NCI-H1930 (cell line): ENCODE measurements at regions not wholly inside any gene's neighbourhood (a gene's known extent, or its start where the extent isn't known, plus 50 kb on each side); places are given as distances from the start of the nearest gene placed in this dataset.
"Not testable (repeated sequence)": the region's sequence is repeated elsewhere in the genome, so short reads cannot be mapped to it uniquely, and the experiment has no call there.

ENCODE experiments used
- DNase-seq, 2 experiments: peaks; one replicate each; lab custom pipeline; 2025; lab: John Stamatoyannopoulos, UW

GRCh38 chr12:47410383-47410782 lies 295.4 kb downstream of the RPAP3 start:
- no peak for DNase-seq

GRCh38 chr12:47409310-47409987 lies 296.4 kb downstream of the RPAP3 start:
- DNase-seq = no peak

DNA sequence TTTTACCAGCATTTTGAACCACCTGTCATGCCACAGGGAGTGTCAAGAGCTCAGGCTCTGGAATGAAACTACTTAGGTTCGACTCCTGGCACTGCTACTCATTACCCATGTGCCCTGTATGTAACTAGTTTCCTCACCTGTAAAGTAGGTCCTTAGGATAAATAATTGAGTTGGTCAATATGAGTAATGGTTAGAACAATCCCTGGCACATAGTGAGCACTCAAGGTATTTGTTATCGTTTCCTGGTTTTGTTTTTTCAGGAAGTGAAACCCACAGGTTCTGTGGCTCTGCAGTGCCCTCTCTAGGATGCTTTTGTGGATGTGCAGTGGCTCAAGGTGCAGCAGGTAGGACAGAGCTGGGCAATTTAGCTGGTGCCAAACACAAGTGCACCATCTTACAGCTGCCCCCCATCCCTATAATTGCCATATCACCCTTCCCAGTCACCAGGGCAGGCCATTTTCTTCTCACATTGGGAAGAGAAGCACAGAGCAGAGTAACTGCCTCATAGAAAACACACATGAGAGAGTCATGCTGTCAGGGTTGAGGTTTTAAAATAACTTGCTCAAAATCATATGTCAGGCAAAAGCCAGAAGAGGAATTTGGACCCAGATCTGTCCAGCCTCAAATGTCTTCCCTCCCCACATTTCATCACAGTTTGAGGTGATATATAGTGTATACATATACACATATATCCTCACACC lies 297.5 kb downstream of the RPAP3 start:
- peak; percentile 50 to 62 for DNase-seq

GRCh38 chr12:47407463-47408129 lies 298.2 kb downstream of the RPAP3 start:
- no peak for DNase-seq

DNA sequence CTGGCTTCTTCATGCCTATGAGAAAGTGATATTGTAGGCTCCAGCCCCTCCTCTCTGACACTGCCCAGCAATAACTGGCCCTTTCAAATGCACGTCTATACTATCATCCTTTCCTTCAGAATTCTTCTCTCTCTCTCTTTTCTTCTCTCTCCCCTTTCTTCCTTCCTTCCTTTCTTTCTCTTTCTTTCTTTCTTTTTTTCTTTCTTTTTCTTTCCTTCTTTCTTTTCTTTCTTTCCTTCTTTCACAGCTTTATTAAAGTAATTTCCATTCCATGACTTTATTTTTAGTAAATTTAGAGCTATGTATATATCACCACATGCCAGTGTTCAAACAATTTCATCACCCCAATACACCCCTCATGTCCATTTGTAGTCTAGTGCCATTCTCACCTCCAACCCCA lies 302.1 kb downstream of the RPAP3 start:
- DNase-seq = no peak

GRCh38 chr12:47401196-47401595 lies 304.6 kb downstream of the RPAP3 start:
- not testable (repeated sequence) for DNase-seq

DNA sequence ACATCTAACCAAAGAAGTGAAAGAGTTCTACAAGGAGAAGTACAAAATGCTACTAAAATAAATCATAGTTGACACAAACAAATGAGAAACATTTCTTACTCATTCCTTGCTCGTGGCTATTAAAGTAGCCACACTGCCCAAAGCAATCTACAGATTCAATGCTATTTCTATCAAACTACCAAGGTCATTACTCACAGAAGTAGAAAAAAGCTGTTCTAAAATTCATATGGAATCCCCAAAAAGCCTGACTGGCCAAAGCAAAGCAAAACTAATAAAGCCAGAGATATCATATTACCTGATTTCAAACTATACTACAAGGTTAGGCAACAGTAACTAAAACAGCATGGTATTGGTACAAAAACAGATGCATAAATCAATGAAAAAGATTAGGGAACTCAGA lies 305.6 kb downstream of the RPAP3 start:
- no peak for DNase-seq

DNA sequence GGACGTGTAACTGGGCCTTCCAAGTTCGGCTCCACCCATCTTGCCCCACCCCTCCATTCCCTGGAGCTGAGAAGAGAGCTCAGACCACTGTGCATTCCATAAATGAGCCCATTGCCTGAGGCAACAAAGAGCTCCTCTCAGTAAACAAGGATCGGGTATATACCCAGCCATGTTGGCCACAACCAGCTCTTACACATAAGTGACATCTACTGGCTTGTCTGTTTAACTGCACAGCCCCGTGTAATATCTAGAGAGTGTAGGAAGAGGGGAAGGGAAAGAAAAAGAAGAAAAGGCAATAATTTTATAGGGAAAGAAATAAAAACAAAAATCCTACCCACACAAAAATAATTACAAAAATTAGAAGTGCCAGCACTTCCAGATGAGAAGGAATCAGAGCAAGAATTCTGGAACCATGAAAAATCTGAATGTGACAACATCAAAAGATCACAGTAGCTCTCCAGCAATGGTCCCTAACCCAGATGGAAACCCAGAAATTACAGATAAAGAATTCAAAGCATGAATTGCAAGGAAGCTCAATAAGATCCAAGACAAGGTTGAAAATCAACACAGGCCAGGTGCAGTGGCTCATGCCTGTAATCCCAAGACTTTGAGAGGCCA lies 308.1 kb downstream of the RPAP3 start:
- peak in 1 of 2 experiments; percentile 35 for DNase-seq

GRCh38 chr12:47396902-47397663 lies 308.7 kb downstream of the RPAP3 start:
- DNase-seq = no peak

DNA sequence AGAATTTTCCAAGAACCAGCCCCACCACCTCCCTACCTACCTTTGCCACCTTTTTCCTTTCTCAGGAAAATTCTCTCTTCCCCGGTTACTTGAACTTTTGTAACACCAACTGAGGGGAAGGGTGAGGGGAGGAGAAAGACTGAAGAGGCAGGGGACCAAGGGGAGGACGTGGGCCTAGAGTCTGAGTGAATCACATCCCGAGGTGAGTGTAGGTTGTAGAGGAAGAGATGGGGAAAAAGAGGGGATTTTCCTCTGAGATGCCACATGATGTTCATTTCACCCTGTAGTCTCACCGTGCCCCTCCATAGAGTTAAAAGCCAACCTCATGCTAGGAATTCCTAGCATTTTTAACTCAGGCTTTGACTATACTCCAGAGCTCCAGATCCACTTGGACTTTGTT lies 311.8 kb downstream of the RPAP3 start:
- DNase-seq = no peak

GRCh38 chr12:47393403-47393790 lies 312.4 kb downstream of the RPAP3 start:
- no peak for DNase-seq

- DNase-seq = no peak
These were observed 311.8 kb upstream of the AMIGO2 start for GRCh38 chr12:47391566-47391965.

GRCh38 chr12:47388712-47389111 lies 309.0 kb upstream of the AMIGO2 start:
- no peak for DNase-seq

GRCh38 chr12:47387994-47388393 lies 308.2 kb upstream of the AMIGO2 start:
- DNase-seq = no peak

DNA sequence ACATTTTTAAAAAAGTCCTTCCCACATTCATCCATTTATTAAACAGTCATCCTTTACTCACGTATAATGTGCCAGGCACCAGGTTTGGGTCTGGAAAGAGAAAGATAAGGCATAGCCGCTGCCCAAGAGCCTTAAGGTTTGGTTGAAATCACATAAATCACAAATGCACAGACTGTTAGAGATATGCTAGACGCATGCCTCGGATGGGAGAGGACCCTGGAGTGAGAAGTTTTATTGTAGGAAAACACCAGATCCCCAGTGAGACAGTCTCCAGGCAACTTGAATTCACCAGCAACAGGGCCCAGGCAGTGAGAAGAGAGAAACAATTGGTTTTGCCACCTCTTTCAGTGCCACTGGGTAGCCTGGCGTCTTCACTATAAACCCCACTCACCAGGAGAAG lies 305.9 kb upstream of the AMIGO2 start:
- DNase-seq = no peak

DNA sequence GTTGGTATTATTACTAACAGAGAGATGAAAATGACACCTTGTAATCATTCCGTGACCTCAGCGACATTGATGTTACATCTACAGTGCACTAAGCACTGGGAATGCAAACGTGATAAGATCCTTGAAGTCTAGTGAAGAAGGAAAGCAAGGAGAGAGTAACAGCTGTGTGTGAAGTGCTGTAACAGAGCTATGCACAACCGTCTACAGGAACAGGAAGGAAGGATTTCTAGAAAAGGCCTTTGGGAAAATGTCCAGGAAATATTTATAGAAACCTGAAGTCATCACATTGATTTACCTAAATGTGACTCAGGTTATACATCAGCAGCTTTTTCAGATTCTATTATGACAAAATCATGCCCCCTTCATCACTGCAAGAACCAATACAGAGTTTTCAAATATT lies 304.2 kb upstream of the AMIGO2 start:
- no peak for DNase-seq

DNA sequence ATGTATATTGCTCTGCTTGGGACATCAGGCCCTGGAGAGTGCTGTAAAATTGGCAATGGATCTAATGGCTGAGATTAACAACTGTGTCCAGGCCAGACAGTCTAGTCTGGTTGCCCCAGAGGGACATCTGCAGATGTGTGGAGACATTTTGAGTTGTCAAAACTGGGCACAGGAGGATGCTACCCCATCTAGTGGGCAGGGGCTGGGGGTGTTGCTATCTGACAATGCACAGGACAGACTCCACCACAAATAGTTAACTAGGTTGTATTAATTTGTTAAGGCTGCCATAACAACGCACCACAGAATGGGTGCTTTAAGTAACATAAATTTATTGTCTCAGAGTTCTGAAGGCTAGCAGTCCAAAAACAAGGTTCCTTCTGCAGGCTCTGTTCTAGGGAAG lies 302.5 kb upstream of the AMIGO2 start:
- DNase-seq = no peak

DNA sequence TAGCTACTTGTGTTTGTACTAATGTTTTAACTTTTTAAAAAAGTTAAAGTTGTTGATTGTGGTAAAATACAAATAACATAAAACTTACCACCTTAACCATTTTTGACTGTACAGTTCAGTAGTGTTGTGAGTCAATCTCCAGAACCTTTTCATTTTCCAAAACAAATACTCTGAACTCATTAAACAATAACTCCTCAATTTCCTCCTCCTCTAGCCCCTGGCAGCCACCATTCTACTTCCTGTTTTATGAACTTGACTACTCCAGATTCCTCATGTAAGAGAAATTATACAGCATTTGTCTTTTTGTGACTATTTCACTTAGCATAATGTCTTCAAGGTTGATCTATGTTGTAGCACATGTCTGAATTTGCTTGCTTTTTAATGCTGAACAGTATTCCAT lies 299.1 kb upstream of the AMIGO2 start:
- DNase-seq = no peak

GRCh38 chr12:47378222-47378582 lies 298.4 kb upstream of the AMIGO2 start:
- no peak for DNase-seq

DNA sequence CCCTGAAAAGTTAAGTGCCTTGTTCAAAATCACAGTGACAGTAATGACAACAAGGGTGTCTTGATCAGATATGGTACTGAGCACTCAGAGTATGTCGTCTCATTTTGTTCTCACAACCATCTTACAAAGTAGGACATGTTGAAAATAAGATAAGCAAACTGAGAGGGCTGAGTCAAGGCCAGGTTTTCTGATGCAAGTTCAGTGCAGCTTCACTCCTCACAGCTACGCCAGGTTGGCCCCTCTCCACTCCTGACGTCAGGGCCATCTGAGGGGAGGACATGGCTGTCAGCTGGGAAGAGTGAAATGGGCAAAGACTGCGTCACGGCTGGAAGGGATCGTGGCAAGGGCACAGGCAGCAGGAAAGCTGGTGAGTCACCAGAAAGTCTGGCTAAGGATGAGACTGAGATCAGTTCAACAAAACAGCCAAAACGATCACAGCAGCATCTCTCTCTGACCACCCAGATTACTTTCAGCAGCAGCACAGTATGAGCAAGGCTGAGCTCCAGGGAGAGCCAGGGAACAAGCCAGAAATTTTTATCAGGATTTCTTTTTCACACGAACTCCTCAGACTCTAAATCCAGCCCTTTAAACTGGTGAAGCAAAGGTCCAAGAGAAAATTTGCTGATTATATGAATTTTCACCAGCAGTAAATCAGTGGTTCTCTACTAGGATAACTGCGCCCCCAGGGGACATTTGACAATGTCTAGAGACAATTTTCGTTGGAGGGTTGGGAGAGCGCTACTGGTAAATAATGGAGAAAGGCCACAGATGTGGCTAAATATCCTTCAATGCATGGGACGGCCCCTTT lies 297.9 kb upstream of the AMIGO2 start:
- DNase-seq = no peak

- no peak for DNase-seq
These were observed 297.2 kb upstream of the AMIGO2 start for GRCh38 chr12:47376927-47377326.
